ENCODE measurements at regions not wholly inside any gene's neighbourhood (a gene's known extent, or its start where the extent isn't known, plus 50 kb on each side); places are given as distances from the start of the nearest gene placed in this dataset.

DNA sequence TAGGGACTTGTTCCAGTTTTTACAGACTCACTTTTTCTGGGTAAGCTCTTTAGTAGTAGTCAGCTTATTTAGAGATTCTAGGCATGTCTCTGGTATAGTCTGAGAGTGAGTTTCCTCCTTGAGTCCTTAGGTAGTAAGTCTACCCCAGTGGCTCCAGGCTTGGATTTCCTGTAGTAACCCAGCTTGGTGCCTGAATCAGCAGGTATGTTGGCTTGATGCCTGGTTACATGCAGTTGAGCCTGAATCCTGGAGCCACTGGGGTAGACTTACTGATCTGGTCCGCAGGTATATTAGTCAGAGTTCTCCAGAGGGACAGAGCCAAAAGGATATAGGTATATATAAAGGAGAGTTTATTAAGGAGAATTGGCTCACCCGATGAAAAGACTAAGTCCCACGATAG is 85.8 kb upstream of the RBMS3 start:
- ChIA-PET POLR2A (no interaction called here), RAD21 (ENCODE audit: low non-redundant PET in 1 of 2, low total read pairs in 2 of 2, uncharacterized antibody in 2 of 2, unreplicated experiment in 2 of 2) (no interaction called here), CTCF (no interaction called here)
- Histone ChIP-seq H3K4me3 (replicated peaks in 1 of 2; ENCODE audit: low read depth in 1 of 2, low read length in 2 of 2) (no peak overlapping the region), H3K9me2 (ENCODE audit: insufficient read depth) (no peaks in the 10 kb centered on the region), H3K9ac (ENCODE audit: low read length) (no peak overlapping the region), H4K20me1 (ENCODE audit: insufficient read depth) (no peaks in the 10 kb centered on the region), H3K4me2 (ENCODE audit: low read length) (peak overlapping the region; percentile 10; the same call in 1 of the 2 replicates), H3K79me2 (ENCODE audit: insufficient read depth, low read length) (no peaks in the 10 kb centered on the region), H3K4me1 (ENCODE audit: control insufficient read depth in 1 of 2, insufficient read depth in 2 of 2, low read length in 2 of 2) (peaks cover 0 to 6% of the 10 kb centered on the region in 2 experiments; a peak in 1 of 4 replicates), H3K36me3 (ENCODE audit: control insufficient read depth in 1 of 2, insufficient read depth in 2 of 2, low read length in 2 of 2) (no peaks in the 10 kb centered on the region), H3K27me3 (ENCODE audit: insufficient read depth, low read length) (no peaks in the 10 kb centered on the region), H3K27ac (ENCODE audit: low read depth, low read length) (no peak overlapping the region), H3K9me3 (ENCODE audit: control insufficient read depth in 1 of 2, insufficient read depth in 1 of 2, low read depth in 1 of 2, low read length in 2 of 2) (no peaks in the 10 kb centered on the region), H2AFZ (ENCODE audit: low read depth, low read length, poor library complexity, severe bottlenecking) (no peak overlapping the region)
- intact Hi-C loops (cut with micrococcal nuclease): no loop called here
- DNase-seq (ENCODE audit: low read depth, low spot score): no peak
- no peak for ATAC-seq
- no TSS peak for BruUV-seq (replicated peaks)
- TF ChIP-seq POLR2A (IDR thresholded peaks at IDR 0.05; ENCODE audit: borderline replicate concordance, extremely low read depth, insufficient read depth, insufficient read length): no peak

- ChIA-PET CTCF (no interaction called here), POLR2A (no interaction called here), RAD21 (ENCODE audit: low non-redundant PET in 1 of 2, low total read pairs in 2 of 2, uncharacterized antibody in 2 of 2, unreplicated experiment in 2 of 2) (no interaction called here)
- H3K4me1 ChIP-seq (ENCODE audit: control insufficient read depth in 1 of 2, insufficient read depth in 2 of 2, low read length in 2 of 2): no peaks in the 10 kb centered on the region
- no peak overlapping the region for H2AFZ ChIP-seq (ENCODE audit: low read depth, low read length, poor library complexity, severe bottlenecking)
- no peaks in the 10 kb centered on the region for H3K9me3 ChIP-seq (ENCODE audit: control insufficient read depth in 1 of 2, insufficient read depth in 1 of 2, low read depth in 1 of 2, low read length in 2 of 2)
- H3K4me3 ChIP-seq (replicated peaks in 1 of 2; ENCODE audit: low read depth in 1 of 2, low read length in 2 of 2): no peak overlapping the region
- H3K27ac ChIP-seq (ENCODE audit: low read depth, low read length): no peak overlapping the region
- no peaks in the 10 kb centered on the region for H3K27me3 ChIP-seq (ENCODE audit: insufficient read depth, low read length)
- no peaks in the 10 kb centered on the region for H3K36me3 ChIP-seq (ENCODE audit: control insufficient read depth in 1 of 2, insufficient read depth in 2 of 2, low read length in 2 of 2)
- intact Hi-C loops (cut with micrococcal nuclease): no loop called here
- BruUV-seq (replicated peaks): no TSS peak
- ATAC-seq (no peak), DNase-seq (ENCODE audit: low read depth, low spot score) (no peak)
- H3K9ac ChIP-seq (ENCODE audit: low read length): no peak overlapping the region
- no peak overlapping the region for H3K4me2 ChIP-seq (ENCODE audit: low read length)
- H4K20me1 ChIP-seq (ENCODE audit: insufficient read depth): no peaks in the 10 kb centered on the region
- TF ChIP-seq TCF7L2 (IDR thresholded peaks at IDR 0.05; ENCODE audit: borderline replicate concordance, extremely low read depth, insufficient read depth, insufficient read length) (no peak), FOSL1 (IDR thresholded peaks at IDR 0.05; ENCODE audit: low read depth) (no peak), EZH2 (IDR thresholded peaks at IDR 0.05) (no peak), MAX (IDR thresholded peaks at IDR 0.05) (no peak), RAD21 (IDR thresholded peaks at IDR 0.05; ENCODE audit: low read depth) (no peak), EGR1 (IDR thresholded peaks at IDR 0.05; ENCODE audit: low read depth) (no peak), REST (IDR thresholded peaks at IDR 0.05; ENCODE audit: low read depth) (no peak), CBX3 (IDR thresholded peaks at IDR 0.05; ENCODE audit: low read depth) (no peak), JUND (IDR thresholded peaks at IDR 0.05) (no peak), ZNF274 (IDR thresholded peaks at IDR 0.05; ENCODE audit: low read depth, low read length) (no peak), POLR2AphosphoS5 (IDR thresholded peaks at IDR 0.05; ENCODE audit: low read depth, low read length) (no peak), SIN3A (IDR thresholded peaks at IDR 0.05; ENCODE audit: low read depth) (no peak), YY1 (IDR thresholded peaks at IDR 0.05; ENCODE audit: extremely low read depth, insufficient replicate concordance, low read depth, low read length) (no peak), ATF3 (IDR thresholded peaks at IDR 0.05) (no peak), ELF1 (IDR thresholded peaks at IDR 0.05; ENCODE audit: borderline replicate concordance, low read depth) (no peak), POLR2A (IDR thresholded peaks at IDR 0.05; ENCODE audit: borderline replicate concordance, extremely low read depth, insufficient read depth, insufficient read length) (no peak)
- no peaks in the 10 kb centered on the region for H3K9me2 ChIP-seq (ENCODE audit: insufficient read depth)
- H3K79me2 ChIP-seq (ENCODE audit: insufficient read depth, low read length): no peaks in the 10 kb centered on the region
These were observed 79.3 kb upstream of the RBMS3 start for GRCh38 chr3:29201604-29202003.

Data from HCT116 (cell line).